GM21619 (cell line): ENCODE measurements at regions not wholly inside any gene's neighbourhood (a gene's known extent, or its start where the extent isn't known, plus 50 kb on each side); places are given as distances from the start of the nearest gene placed in this dataset.
"Not testable (repeated sequence)": the region's sequence is repeated elsewhere in the genome, so short reads cannot be mapped to it uniquely, and the experiment has no call there.

Experiments
- ATAC-seq: cut with Tn5 transposase; IDR thresholded peaks from one replicate; pipeline ENCODE4 v1.9.1; 2021; ENCODE audit not compliant: unreplicated experiment

DNA sequence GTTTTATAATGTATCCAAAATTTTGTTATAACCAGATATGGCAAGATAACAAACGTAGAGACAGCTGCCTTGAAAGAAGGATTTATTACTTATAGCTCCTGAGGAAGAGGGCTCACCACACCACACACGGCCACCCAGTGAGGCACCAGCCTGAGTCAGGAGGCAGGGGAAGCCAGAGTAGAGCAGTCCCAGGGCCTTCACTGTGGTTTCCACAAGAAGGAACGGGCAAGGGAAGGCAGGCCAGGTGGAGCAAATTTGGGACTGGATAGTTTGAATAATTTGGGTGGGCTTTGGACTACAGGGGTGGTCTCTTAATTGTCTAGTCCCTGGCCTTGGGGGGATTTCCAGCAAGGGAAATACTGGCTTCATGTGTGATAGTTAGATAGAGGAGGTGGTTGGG, 72.5 kb downstream of the RRAGC start:
- ATAC-seq: no peak

GRCh38 chr1:38786040-38786436, 73.5 kb downstream of the RRAGC start:
- ATAC-seq: no peak

DNA sequence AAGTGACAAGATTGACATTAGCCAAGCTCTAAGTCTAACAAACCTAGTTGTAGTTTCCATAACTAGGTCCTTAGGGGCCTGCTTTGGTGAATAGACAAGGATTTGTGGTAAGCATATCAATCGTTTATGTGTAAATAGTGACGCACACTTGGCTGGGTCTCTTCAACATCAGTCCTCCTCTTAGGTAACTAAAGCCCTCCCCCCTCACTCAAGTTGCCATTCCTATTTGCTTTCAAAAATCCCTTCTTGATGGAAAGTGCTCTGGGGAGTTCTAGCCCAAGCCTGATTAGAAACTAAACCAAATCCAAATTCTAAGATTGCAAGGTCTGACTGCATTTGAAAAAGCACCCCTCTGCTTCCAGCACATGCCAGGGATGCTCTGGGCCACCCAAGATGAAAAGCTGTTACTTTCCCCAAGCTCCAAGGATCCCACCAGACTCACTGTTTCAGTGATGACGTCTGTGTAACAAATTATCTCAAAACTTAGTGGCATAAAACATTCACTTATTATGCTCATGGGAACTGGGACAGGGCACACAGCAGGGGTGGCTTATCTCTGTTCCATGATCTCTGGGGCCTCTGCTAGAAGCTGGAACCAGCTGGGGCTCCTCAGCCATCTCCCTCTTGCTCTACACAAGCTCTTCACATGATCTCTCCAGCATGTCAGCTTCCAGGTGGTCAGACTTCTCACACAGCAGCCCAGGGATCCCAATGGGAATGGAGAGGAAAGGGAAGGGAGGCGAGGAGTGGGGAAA, 74.1 kb downstream of the RRAGC start:
- ATAC-seq: no peak

- ATAC-seq: no peak
These were observed 74.9 kb downstream of the RRAGC start for GRCh38 chr1:38784452-38785284.

DNA sequence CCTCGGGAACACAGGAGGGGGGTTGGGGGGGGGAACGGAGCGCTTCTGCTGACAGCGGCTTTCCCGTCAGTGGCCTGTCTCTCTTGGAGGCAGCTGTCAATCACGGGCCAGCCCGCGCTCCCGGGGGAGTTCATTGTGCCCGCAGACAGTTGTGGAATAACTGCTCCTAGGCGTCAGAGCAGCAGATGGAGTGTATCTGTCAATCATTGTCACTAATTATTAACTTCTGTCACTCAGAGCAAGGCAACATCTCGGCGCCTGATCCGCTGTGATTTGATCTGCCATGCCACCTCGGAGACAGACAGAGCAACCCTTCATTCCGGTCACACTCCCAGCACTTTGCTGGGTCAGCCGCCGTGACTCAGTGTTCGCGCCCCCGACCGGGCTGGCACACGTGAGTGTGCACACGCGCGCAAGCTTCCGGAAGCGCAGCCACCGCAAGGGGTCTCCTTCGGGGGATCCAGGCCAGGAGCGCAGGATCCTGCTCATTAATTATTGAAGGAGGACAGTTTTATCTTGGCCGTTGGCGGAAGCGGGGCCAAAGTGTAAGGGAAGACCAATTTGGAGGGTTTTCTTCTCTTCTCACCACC, 75.8 kb downstream of the RRAGC start:
- peak; percentile 45 for ATAC-seq

GRCh38 chr1:38781872-38782617, 77.5 kb downstream of the RRAGC start:
- no peak for ATAC-seq

DNA sequence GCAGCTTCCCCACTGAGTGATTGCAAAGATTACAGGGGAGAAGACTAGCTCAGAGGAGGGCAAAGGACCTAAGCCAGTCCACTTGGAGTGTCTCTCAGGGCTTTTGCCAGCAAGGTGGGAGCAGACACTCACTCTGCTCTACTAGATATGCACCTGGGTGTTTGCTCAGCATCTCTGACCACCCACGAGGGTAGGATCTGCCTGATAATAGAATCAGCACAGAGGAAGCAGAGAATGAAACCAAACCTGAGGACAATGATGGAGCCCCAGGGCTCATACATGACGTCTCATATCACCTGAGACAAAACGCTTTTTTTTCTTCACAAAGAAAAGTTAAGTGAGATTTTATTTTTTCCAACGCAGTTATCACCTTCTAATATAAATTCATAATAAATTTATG, 79.4 kb downstream of the RRAGC start:
- ATAC-seq: no peak

GRCh38 chr1:38779491-38779890, 80.1 kb downstream of the RRAGC start:
- no peak for ATAC-seq

GRCh38 chr1:38778521-38778920, 81.1 kb downstream of the RRAGC start:
- no peak for ATAC-seq

DNA sequence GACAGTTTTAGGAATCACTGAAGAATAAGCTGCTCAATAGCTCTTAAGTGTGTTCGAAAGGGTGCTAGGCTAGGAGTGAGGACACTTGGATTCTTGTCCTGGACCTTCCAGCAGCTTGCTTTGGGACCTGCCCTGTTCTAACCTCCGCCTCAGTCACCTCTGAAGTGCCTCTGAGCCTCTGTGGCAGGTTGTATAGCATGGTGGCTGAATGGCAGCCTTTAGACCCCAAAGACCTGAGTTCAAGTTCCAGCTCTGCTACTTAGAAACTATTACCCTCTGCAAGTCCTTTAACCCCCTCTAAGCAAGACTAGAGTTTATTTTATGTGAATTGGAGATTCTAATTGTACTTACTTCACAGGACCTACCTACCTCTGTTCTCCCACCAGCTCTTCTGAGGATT, 81.5 kb downstream of the RRAGC start:
- ATAC-seq: no peak

GRCh38 chr1:38777464-38777957, 82.1 kb downstream of the RRAGC start:
- no peak for ATAC-seq

DNA sequence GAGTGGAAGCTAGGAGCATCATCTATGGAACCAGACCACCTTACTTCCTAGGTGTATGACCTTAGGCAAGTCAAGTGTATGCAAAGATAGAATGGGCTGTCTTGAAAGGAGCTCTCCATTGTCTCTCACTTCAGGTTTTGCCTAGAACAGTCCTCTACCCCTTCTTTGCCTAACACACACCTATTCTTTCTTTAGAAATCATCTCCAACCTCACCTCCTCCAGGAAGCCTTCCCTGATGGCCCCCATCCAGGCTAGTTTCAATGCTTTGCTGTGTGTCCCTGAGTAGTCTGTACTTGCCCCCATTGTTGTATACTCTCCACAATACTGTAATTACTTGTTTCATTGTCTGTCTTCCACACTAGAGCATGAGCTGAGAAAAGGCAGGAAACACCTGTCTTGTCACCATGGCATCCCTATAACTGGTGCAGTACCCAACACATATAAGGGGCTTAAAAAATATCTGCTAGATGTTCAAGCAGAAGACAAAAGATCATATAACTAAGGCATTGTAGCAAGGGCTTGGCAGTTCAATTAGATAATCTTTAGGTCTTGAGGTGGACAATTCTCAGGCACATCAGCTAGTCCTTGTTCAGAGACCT, 83.0 kb downstream of the RRAGC start:
- no peak for ATAC-seq

- ATAC-seq: no peak
These were observed 84.3 kb downstream of the RRAGC start for GRCh38 chr1:38775175-38775845.

DNA sequence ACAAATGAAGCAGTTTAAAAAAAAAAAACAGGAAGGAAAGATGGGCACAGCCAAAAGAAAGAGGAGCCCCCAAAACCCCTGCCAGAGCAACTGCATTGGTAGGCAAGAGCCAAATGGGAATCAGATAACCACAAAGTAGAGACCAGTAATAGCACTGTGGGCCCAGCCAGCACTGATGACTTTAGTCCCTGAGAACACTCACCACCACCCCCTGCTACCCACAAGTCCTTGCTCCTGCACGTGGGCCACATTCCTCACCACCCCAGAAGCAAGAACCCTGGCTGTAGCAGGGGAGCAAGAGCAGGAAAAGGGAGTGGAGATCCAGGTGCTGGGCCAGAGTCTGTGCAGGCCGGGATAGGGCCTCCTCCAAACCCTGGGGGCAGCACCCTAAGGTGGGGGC, 86.1 kb downstream of the RRAGC start:
- no peak for ATAC-seq

- ATAC-seq: no peak
These were observed 86.6 kb downstream of the RRAGC start for GRCh38 chr1:38772953-38773352.

DNA sequence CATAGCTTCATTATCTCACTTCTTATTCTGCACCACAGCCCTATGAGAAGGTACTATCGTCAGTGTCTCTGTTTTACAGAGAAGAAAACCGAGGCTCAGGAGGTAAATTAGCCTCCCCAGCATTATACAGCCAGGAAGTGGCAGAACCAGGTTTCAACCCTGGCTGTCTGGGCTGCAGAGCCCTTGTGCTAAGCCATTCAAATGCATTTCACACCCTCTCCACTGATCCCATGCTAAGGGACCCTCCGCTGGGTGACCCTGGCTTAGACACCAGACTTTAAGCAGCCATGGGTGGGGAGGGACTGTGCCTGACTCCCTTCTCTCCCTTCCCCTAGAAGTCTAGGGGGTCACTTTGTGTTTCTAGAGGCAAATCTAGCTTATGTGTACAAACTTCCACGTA, 87.5 kb downstream of the RRAGC start:
- ATAC-seq: no peak

DNA sequence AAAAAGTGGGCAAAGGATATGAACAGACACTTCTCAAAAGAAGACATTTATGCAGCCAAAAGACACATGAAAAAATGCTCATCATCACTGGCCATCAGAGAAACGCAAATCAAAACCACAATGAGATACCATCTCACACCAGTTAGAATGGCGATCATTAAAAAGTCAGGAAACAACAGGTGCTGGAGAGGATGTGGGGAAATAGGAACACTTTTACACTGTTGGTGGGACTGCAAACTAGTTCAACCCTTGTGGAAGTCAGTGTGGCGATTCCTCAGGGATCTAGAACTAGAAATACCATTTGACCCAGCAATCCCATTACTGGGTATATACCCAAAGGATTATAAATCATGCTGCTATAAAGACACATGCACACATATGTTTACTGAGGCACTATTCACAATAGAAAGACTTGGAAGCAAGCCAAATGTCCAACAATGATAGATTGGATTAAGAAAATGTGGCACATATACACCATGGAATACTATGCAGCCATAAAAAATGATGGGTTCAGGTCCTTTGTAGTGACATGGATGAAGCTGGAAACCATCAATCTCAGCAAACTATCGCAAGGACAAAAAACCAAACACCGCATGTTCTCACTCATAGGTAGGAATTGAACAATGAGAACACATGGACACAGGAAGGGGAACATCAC, 88.9 kb downstream of the RRAGC start:
- not testable (repeated sequence) for ATAC-seq

DNA sequence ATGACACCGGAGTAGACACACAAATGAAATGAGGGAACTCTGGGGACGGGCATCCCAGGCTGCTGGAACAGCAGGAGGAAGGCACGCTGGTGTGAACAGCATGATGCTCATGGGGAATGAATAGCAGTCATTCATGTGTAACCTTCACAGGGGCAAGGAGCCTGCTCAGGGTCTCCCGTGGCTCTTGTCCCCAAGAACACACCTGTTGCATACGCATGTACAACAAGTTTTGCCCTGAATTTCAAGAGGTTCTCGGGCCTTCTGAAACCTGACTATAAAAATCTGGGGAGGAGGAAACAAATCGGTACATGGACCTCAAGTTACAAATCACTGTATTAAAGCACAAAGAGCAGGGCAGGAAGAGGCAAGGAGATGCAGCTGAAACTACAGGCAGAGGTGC, 93.4 kb downstream of the RRAGC start:
- ATAC-seq: no peak

- no peak for ATAC-seq
These were observed 96.5 kb downstream of the RRAGC start for GRCh38 chr1:38763121-38763520.

DNA sequence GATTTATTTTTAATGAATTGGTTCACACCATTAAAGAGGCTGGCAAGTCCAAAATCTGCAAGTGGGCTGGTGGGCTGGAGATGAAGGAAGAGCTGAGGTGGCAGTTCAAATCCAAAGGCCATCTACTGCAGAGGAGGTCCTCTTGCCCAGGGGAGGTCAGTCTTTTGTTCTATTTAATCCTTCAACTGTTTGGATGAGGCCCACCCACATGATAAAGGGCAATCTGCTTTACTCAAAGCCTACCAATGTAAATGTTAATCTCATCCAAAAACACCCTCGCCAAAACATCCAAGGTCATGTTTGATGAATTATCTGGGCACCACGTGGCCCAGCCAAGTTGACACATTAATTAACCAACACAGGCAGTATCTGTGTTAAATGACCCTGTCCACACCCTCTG, 99.0 kb downstream of the RRAGC start:
- ATAC-seq: no peak
